GM19452 (cell line): ENCODE measurements at regions not wholly inside any gene's neighbourhood (a gene's known extent, or its start where the extent isn't known, plus 50 kb on each side); places are given as distances from the start of the nearest gene placed in this dataset.
A peak's percentile ranks its signal among the peaks of the same experiment; 100 is the strongest.
"Not testable (repeated sequence)": the region's sequence is repeated elsewhere in the genome, so short reads cannot be mapped to it uniquely, and the experiment has no call there.

ENCODE experiments used
- ATAC-seq: cut with Tn5 transposase; IDR thresholded peaks from one replicate; pipeline ENCODE4 v1.9.1; 2021; ENCODE audit not compliant: unreplicated experiment

DNA sequence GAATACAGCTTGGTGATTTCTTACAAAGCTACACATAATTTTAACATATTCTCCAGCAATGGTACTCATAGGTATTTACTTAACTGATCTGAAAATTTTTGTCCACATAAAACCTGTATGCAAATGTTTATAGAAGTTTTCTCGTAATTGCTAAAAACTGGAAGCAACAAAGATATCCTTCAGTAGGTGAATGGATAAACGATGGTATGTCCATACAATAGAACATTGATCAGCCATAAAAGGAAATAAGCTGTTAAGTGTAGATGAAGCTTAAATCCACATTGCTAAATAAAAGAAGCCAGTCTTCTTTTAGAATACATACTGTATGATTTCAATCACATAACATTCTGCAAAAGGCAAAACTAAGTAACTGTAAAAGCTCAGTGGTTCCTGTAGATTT lies 224.8 kb upstream of the DPYD start:
- no peak for ATAC-seq

- peak; percentile 56 for ATAC-seq
Observed at GRCh38 chr1:98143403-98143802, 222.6 kb upstream of the DPYD start.

DNA sequence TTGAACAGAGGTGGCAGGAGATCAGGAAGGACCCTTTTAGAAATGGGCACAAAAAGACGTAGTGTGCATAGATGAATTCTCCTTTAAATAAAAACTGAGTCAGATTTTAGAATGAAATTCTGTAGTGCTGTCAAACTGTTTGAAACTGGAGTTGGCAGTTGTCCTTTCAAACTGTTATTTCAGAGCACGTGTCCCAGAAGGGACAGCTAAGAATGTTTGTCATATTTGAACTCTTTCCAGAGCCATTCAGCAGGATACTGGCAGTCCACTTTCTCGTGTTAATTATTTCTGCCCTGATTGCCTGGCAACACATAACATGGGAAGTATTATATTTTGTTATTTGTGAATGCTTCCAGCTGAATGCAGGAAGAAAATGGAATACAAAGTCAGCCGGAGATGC lies 212.3 kb upstream of the DPYD start:
- no peak for ATAC-seq

- no peak for ATAC-seq
Observed at GRCh38 chr1:98130408-98130807, 209.6 kb upstream of the DPYD start.

GRCh38 chr1:98129491-98129890 lies 208.7 kb upstream of the DPYD start:
- no peak for ATAC-seq

DNA sequence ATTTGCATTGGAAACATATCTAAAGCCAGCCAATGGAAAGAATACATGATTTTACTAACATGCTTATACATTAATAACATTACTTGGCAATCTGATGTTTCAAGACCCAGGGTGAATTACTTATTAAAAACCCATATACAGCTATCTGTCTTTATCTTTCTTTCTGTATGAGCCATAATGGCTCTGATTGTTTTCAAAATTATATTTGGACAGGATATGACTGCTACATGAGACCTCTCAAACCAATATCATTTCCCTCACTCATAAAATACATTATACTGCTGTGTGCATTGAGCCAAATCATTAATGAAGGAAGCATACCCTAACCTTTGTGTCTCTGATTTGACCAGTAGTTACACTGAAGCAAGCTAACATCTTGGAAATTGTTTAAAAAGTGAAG lies 205.9 kb upstream of the DPYD start:
- no peak for ATAC-seq

- ATAC-seq: no peak
Observed at GRCh38 chr1:98121646-98122045, 200.8 kb upstream of the DPYD start.

- ATAC-seq: no peak
Observed at GRCh38 chr1:98119796-98120195, 199.0 kb upstream of the DPYD start.

- ATAC-seq: no peak
Observed at GRCh38 chr1:98113811-98114210, 193.0 kb upstream of the DPYD start.

DNA sequence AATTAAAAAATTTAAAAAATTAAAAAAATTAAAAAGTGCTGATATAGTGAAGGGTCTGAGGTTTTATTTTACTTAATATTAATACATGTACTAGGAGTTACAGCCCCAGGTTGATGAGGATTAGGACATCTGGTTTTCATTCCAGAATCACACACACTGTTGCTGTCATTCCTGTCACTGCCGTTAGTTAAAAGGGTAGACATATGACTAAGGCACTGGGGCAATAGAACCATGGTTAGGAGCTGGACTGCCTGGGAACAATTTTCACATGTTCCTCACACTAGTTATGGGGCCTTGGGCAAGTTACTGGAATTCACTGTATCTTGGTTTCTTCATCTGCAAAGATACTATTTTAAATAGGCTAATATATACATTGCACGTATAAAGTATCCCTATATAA lies 191.8 kb upstream of the DPYD start:
- ATAC-seq: no peak

DNA sequence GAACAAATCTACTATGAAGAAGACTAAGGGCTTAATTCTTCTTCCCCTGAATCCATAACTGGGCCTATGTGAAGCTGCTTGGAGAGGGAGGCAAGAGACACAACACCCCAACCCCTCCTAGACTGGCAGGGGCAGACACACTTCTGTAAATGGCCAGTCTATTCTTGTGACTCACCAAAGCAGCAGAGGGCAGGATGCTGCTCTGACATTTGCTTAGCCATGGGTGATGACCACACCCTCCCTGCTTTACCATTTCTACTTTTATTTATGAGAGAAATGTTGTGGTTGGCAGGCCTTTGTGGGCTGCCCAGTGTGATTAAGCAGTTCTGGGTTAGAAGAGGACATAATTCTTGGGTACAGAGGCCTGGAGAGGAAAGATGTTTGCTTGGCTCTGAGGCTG lies 189.8 kb upstream of the DPYD start:
- no peak for ATAC-seq

DNA sequence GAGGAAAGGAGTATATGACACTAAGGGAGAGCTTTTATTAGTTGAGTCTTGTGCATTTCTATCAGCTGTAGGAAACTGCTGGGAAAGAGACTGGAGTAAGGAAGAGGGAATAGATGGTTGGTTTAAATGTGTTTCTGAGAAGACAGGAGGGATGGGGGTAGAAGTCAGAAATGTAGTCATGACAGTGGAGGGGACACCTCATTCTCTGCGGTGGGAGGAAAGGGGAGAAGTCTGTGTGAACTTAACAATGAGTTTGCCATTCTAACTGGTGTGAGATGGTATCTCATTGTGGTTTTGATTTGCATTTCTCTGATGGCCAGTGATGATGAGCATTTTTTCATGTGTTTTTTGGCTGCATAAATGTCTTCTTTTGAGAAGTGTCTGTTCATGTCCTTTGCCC lies 187.5 kb upstream of the DPYD start:
- not testable (repeated sequence) for ATAC-seq

DNA sequence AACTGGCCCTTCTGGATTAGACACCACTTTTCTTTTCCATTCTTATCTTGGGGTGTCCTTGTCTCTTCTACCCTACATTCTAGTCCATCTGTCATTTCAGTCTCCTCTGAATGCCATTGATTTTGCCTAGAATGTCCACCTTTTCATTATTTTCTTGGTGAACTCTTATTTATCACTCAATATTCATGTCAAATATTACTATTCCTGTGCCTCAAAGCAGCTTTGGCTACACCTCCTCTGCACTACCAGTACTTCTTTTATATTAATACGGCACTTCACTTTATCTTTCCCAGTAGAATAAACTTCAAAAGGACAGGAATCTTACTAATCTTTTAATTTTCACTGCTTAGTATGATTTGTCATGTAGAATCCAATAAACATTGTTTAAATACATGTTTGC lies 186.4 kb upstream of the DPYD start:
- ATAC-seq: no peak

- no peak for ATAC-seq
Observed at GRCh38 chr1:98104289-98104688, 183.5 kb upstream of the DPYD start.

DNA sequence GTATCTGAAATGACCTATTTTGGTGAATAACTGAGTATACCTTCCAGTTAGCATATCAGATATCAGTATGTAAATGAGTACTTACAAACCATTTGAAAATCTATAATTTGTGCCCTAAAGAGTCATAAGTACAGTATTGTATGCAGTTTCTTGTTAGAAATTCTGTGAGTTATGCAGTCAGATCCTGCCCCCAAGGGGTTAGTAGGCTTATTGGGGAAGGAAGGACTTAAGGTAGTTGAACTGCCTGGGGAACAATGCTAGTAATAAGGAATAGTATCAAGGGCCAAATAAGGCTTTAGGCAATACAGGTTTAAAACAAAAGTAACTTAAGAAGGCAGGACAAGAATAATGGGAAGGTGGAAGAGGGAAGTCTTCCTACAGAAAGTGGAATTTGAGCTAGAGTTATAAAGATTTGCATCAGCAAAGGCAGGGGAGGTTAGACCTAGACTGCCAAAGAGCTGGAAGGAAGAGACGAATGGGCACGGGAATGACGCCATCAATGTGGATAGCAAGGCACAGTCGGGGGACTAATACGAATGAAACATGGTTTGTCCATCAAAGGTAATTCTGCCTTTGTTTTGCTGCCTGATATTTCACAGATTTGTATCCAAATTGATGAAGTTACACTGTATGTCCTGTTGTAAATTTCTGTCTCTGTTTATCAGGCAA lies 182.9 kb upstream of the DPYD start:
- no peak for ATAC-seq

GRCh38 chr1:98102345-98103030 lies 181.7 kb upstream of the DPYD start:
- no peak for ATAC-seq

DNA sequence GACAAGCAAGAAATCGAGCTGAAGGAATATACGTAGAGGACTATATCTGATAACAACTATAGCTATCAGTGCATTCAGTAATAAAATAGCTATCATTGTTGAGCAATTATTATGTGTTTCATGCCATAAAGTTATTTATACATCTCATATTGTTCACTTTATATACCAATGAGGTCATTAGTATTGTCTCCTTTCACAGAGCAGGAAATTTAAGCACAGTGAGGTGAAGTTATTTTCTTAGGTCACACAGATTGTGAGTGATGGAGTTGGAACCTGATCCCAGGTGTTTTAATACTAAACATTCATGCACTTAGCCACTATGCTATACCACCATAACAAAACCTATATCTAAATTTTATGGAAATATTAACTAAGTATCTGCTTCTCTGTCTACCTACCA lies 180.5 kb upstream of the DPYD start:
- no peak for ATAC-seq

- no peak for ATAC-seq
Observed at GRCh38 chr1:98099501-98099900, 178.7 kb upstream of the DPYD start.

DNA sequence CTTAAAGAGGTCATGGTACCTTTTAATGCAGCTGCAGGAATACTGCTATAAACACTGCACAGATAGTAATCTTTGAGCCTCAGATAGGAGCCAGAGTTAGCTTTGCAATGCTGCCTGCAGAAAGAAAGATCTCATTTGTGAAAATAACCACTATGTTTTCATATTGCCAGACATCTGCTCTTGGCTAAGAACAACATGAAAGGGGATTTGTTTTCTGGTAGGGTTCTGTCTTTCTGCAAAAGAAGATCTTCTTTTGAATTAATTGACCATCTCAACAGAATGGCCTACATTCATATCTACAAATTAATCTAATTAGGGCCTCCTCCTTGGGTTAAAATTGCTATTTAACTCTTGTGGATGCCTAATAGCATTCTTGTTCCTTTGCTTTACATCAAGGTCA lies 177.6 kb upstream of the DPYD start:
- ATAC-seq: no peak

DNA sequence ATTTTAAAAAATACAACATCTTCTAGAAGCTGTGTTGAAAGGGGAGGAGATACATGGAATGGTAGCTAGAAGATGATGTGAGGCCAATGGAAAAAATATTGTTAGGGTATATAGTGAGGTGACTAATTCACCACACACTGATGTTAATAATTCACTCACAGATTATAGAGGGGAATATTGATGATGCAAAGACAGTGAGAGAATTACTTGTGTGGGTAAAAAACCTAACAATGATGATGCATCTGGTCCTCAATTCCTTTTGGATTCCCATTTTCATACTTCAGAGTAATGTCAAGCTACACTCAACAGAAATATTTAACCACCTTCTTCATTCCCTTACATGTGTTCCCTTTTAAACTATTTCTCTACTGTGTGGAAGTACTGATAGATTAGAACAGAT lies 169.5 kb upstream of the DPYD start:
- ATAC-seq: no peak

DNA sequence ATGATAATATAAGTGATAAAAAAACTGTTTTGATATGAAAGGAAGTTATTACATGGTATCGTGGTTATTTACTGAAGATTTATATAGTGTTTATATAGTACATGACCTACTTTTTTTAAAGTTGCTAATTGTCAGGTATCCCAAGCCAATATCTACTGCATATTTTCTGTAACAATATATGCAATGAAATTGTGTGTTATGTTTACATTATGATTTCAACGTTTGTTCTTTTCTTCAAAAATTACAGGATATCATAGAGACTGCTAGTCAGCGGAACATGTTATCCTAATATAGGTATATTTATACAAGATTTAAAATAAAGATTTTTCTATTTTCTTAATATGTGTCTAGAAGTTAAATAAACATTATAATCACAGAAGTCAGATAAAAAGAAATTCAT lies 167.5 kb upstream of the DPYD start:
- ATAC-seq: no peak

DNA sequence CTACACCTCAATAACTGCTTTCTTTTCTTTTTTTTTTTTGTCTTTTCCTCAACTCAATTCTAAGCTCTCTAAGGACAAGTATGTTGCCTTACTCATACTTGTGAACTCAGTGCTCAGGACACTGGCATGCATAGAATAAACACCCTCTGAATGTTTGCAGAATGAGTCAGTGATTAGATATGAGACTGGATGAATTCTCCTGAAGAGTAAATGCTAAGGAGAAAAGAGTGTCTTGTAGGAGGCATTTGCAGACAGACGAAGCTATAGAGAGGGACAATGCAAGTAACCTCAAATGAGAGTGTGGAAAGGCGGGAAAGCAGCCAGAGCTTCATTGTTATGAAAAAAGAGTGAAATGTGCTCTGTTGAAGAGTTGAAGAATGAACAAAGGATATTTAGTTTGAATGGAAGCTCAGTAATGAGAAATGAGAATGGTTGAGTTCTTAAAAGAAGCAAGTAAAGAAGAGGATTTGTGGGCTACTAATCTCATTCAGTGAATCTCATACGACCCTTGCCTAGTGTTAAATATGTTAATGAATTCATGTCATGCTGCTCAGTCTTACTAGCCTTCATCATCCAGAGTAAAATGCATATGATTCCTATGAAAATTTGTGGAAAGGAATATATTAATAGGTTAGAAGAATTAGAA lies 166.1 kb upstream of the DPYD start:
- ATAC-seq: no peak

- no peak for ATAC-seq
Observed at GRCh38 chr1:98086156-98086555, 165.3 kb upstream of the DPYD start.
